ENCODE measurements at regions not wholly inside any gene's neighbourhood (a gene's known extent, or its start where the extent isn't known, plus 50 kb on each side); places are given as distances from the start of the nearest gene placed in this dataset.
A peak's percentile ranks its signal among the peaks of the same experiment; 100 is the strongest.

DNA sequence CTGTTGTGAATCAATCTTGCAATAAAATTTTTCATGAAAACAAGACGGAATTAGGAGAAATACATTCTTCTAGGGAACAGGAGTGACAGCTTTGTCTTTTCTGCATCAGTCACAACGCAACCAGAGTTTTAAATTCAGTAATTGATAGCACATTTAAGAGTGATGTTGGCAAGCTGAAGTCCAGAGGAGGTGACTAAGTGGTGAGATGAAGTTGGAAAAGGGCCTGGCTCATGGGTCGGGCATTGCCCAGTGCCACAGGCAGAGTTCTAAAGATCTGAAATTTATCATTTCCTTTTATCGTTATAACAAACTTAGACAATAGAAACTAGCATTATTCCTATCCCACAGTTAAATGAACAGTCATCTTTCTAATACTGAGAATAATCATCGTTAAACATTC is 764.6 kb upstream of the ZEB2 start:
- TF ChIP-seq ZNF8 (CRISPR knock-in tag; IDR thresholded peaks at IDR 0.05): no peak
- no peak for TF ChIP-seq OSR1 (CRISPR knock-in tag; IDR thresholded peaks at IDR 0.05)
- no peak for TF ChIP-seq TOX (CRISPR knock-in tag; IDR thresholded peaks at IDR 0.05; ENCODE audit: borderline replicate concordance)
- TF ChIP-seq BACH2 (CRISPR knock-in tag; IDR thresholded peaks at IDR 0.05; ENCODE audit: borderline replicate concordance): no peak
- TF ChIP-seq CSDC2 (CRISPR knock-in tag; IDR thresholded peaks at IDR 0.05): no peak
- no peak for TF ChIP-seq ZFP3 (CRISPR knock-in tag; IDR thresholded peaks at IDR 0.05)
- no peak for TF ChIP-seq ZNF565 (CRISPR knock-in tag; conservative IDR thresholded peaks at IDR 0.05; ENCODE audit: low read depth)
- TF ChIP-seq, protein P1, sequence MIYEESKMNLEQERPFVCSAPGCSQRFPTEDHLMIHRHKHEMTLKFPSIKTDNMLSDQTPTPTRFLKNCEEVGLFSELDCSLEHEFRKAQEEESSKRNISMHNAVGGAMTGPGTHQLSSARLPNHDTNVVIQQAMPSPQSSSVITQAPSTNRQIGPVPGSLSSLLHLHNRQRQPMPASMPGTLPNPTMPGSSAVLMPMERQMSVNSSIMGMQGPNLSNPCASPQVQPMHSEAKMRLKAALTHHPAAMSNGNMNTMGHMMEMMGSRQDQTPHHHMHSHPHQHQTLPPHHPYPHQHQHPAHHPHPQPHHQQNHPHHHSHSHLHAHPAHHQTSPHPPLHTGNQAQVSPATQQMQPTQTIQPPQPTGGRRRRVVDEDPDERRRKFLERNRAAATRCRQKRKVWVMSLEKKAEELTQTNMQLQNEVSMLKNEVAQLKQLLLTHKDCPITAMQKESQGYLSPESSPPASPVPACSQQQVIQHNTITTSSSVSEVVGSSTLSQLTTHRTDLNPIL (CRISPR knock-in tag; IDR thresholded peaks at IDR 0.05; ENCODE audit: low read depth): no peak
- ATAC-seq: peak; percentile 33; the same call in 1 of the 3 replicates

DNA sequence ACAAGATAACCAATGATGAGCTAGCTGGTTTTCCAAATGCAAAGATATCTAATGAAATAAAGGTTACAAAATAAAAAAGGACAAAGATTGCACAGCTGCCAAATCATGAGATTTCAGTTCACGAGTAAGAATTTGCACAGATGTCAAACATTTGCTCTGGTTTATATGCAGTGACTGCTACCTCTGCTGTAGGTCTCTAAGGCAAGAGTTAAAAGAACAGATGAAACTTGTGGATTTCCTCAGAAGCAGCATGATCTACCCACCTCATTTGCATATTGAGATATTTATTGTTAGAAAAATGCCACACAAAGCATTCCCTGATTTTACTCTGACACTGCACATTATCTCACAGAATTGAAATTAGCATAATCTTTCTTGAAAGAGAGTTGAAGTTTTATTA is 763.2 kb upstream of the ZEB2 start:
- TF ChIP-seq ZFP3 (CRISPR knock-in tag; IDR thresholded peaks at IDR 0.05): no peak
- TF ChIP-seq CSDC2 (CRISPR knock-in tag; IDR thresholded peaks at IDR 0.05): no peak
- no peak for TF ChIP-seq ISL1 (CRISPR knock-in tag; IDR thresholded peaks at IDR 0.05)
- TF ChIP-seq, protein P2, sequence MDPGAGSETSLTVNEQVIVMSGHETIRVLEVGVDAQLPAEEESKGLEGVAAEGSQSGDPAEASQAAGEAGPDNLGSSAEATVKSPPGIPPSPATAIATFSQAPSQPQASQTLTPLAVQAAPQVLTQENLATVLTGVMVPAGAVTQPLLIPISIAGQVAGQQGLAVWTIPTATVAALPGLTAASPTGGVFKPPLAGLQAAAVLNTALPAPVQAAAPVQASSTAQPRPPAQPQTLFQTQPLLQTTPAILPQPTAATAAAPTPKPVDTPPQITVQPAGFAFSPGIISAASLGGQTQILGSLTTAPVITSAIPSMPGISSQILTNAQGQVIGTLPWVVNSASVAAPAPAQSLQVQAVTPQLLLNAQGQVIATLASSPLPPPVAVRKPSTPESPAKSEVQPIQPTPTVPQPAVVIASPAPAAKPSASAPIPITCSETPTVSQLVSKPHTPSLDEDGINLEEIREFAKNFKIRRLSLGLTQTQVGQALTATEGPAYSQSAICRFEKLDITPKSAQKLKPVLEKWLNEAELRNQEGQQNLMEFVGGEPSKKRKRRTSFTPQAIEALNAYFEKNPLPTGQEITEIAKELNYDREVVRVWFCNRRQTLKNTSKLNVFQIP (CRISPR knock-in tag; IDR thresholded peaks at IDR 0.05; ENCODE audit: borderline replicate concordance, low read depth): no peak
- no peak for TF ChIP-seq PPARA (CRISPR knock-in tag; IDR thresholded peaks at IDR 0.05; ENCODE audit: borderline replicate concordance)
- no peak for TF ChIP-seq BACH2 (CRISPR knock-in tag; IDR thresholded peaks at IDR 0.05; ENCODE audit: borderline replicate concordance)
- no peak for ATAC-seq

DNA sequence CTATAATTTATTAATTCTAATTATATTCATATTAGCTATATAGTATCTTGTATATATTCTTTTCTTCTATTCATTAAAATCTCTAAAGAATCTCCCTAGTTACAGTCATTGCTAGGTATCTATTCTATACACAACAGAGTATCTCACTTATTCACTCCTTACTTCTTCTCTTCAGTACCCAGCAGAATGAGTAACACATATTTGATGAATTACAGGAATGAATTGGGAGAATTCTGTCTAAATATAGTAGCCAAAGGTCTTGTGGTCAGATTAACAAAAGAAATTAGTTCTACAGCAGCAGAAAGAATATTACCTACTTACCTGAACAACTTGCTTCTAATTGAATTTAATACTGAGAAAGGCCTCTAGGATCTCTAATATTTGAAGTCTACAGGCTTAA is 758.0 kb upstream of the ZEB2 start:
- TF ChIP-seq BACH2 (CRISPR knock-in tag; IDR thresholded peaks at IDR 0.05; ENCODE audit: borderline replicate concordance) (no peak), GLIS3 (CRISPR knock-in tag; IDR thresholded peaks at IDR 0.05) (no peak), ISL1 (CRISPR knock-in tag; IDR thresholded peaks at IDR 0.05) (no peak), ZC3H10 (CRISPR knock-in tag; IDR thresholded peaks at IDR 0.05) (no peak), ZFP3 (CRISPR knock-in tag; IDR thresholded peaks at IDR 0.05) (no peak), ZNF70 (CRISPR knock-in tag; IDR thresholded peaks at IDR 0.05) (no peak), ESRRG (CRISPR knock-in tag; IDR thresholded peaks at IDR 0.05) (no peak), RARB (CRISPR knock-in tag; IDR thresholded peaks at IDR 0.05) (no peak), TCF4 (CRISPR knock-in tag; IDR thresholded peaks at IDR 0.05; ENCODE audit: borderline replicate concordance) (no peak)
- TF ChIP-seq, protein P1 (CRISPR knock-in tag; IDR thresholded peaks at IDR 0.05; ENCODE audit: low read depth): no peak
- TF ChIP-seq, protein P3, sequence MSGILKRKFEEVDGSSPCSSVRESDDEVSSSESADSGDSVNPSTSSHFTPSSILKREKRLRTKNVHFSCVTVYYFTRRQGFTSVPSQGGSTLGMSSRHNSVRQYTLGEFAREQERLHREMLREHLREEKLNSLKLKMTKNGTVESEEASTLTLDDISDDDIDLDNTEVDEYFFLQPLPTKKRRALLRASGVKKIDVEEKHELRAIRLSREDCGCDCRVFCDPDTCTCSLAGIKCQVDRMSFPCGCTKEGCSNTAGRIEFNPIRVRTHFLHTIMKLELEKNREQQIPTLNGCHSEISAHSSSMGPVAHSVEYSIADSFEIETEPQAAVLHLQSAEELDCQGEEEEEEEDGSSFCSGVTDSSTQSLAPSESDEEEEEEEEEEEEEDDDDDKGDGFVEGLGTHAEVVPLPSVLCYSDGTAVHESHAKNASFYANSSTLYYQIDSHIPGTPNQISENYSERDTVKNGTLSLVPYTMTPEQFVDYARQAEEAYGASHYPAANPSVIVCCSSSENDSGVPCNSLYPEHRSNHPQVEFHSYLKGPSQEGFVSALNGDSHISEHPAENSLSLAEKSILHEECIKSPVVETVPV (CRISPR knock-in tag; IDR thresholded peaks at IDR 0.05): no peak
- TF ChIP-seq, protein P4, sequence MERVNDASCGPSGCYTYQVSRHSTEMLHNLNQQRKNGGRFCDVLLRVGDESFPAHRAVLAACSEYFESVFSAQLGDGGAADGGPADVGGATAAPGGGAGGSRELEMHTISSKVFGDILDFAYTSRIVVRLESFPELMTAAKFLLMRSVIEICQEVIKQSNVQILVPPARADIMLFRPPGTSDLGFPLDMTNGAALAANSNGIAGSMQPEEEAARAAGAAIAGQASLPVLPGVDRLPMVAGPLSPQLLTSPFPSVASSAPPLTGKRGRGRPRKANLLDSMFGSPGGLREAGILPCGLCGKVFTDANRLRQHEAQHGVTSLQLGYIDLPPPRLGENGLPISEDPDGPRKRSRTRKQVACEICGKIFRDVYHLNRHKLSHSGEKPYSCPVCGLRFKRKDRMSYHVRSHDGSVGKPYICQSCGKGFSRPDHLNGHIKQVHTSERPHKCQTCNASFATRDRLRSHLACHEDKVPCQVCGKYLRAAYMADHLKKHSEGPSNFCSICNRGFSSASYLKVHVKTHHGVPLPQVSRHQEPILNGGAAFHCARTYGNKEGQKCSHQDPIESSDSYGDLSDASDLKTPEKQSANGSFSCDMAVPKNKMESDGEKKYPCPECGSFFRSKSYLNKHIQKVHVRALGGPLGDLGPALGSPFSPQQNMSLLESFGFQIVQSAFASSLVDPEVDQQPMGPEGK (CRISPR knock-in tag; IDR thresholded peaks at IDR 0.05; ENCODE audit: borderline replicate concordance): no peak
- TF ChIP-seq, protein P5, sequence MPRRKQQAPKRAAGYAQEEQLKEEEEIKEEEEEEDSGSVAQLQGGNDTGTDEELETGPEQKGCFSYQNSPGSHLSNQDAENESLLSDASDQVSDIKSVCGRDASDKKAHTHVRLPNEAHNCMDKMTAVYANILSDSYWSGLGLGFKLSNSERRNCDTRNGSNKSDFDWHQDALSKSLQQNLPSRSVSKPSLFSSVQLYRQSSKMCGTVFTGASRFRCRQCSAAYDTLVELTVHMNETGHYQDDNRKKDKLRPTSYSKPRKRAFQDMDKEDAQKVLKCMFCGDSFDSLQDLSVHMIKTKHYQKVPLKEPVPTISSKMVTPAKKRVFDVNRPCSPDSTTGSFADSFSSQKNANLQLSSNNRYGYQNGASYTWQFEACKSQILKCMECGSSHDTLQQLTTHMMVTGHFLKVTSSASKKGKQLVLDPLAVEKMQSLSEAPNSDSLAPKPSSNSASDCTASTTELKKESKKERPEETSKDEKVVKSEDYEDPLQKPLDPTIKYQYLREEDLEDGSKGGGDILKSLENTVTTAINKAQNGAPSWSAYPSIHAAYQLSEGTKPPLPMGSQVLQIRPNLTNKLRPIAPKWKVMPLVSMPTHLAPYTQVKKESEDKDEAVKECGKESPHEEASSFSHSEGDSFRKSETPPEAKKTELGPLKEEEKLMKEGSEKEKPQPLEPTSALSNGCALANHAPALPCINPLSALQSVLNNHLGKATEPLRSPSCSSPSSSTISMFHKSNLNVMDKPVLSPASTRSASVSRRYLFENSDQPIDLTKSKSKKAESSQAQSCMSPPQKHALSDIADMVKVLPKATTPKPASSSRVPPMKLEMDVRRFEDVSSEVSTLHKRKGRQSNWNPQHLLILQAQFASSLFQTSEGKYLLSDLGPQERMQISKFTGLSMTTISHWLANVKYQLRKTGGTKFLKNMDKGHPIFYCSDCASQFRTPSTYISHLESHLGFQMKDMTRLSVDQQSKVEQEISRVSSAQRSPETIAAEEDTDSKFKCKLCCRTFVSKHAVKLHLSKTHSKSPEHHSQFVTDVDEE (CRISPR knock-in tag; IDR thresholded peaks at IDR 0.05): no peak
- ATAC-seq: no peak
